HEK293T (cell line): ENCODE measurements at regions not wholly inside any gene's neighbourhood (a gene's known extent, or its start where the extent isn't known, plus 50 kb on each side); places are given as distances from the start of the nearest gene placed in this dataset.
A peak's percentile ranks its signal among the peaks of the same experiment; 100 is the strongest.

Experiments
- CTCF ChIA-PET: fragments of 350-600 bp; formaldehyde crosslinking; extraction: SDS; loops from one replicate; lab custom pipeline; 2021; ENCODE audit warnings: antibody characterized with exemption, inconsistent platforms; lab: Yijun Ruan, JAX
- POLR2A ChIA-PET: fragments of 350-600 bp; formaldehyde crosslinking; extraction: SDS; loops from one replicate; lab custom pipeline; 2020; ENCODE audit warnings: antibody characterized with exemption, inconsistent platforms; lab: Yijun Ruan, JAX
- DNase-seq: peaks from one replicate; pipeline ENCODE4 v3.0.0; 2012; ENCODE audit warnings: mixed read lengths; ENCODE audit errors: extremely low spot score
- ARNT ChIP-seq: fragments of 450-650 bp; IDR thresholded peaks from 2 replicates; pipeline ENCODE4 v1.6.1; 2017; ENCODE audit warnings: mild to moderate bottlenecking
- BHLHE40 ChIP-seq: fragments of 450-650 bp; IDR thresholded peaks from 2 replicates; pipeline ENCODE4 v1.6.1; 2016; ENCODE audit warnings: mild to moderate bottlenecking, moderate library complexity, borderline replicate concordance
- CTBP1 ChIP-seq: fragments of 450-650 bp; IDR thresholded peaks from 2 replicates; pipeline ENCODE4 v1.6.1; 2016; ENCODE audit warnings: borderline replicate concordance
- ELF4 ChIP-seq: fragments of 450-650 bp; IDR thresholded peaks from 2 replicates; pipeline ENCODE4 v1.6.1; 2017; ENCODE audit warnings: antibody characterized with exemption
- FOXA1 ChIP-seq: fragments of 450-650 bp; IDR thresholded peaks from 2 replicates; pipeline ENCODE4 v1.6.1; 2016; ENCODE audit warnings: mild to moderate bottlenecking
- FOXK2 ChIP-seq: fragments of 450-650 bp; IDR thresholded peaks from 2 replicates; pipeline ENCODE4 v1.6.1; 2016; ENCODE audit warnings: mild to moderate bottlenecking
- FOXM1 ChIP-seq: fragments of 450-650 bp; IDR thresholded peaks from 2 replicates; pipeline ENCODE4 v1.6.1; 2017; ENCODE audit warnings: mild to moderate bottlenecking, borderline replicate concordance
- HDGF ChIP-seq: fragments of 450-650 bp; IDR thresholded peaks from 2 replicates; pipeline ENCODE4 v1.6.1; 2017; ENCODE audit warnings: antibody characterized with exemption, borderline replicate concordance
- L3MBTL2 ChIP-seq: fragments of 450-650 bp; conservative IDR thresholded peaks from 2 replicates; pipeline ENCODE4 v1.6.1; 2016; ENCODE audit warnings: mild to moderate bottlenecking
- LEF1 ChIP-seq: fragments of 450-650 bp; IDR thresholded peaks from 2 replicates; pipeline ENCODE4 v1.6.1; 2017; ENCODE audit warnings: mild to moderate bottlenecking, borderline replicate concordance
- NFRKB ChIP-seq: fragments of 450-650 bp; IDR thresholded peaks from 2 replicates; pipeline ENCODE4 v1.6.1; 2016; ENCODE audit warnings: mild to moderate bottlenecking, moderate library complexity
- PKNOX1 ChIP-seq: fragments of 450-650 bp; IDR thresholded peaks from 2 replicates; pipeline ENCODE4 v1.6.1; 2016
- SP1 ChIP-seq: fragments of 450-650 bp; IDR thresholded peaks from 2 replicates; pipeline ENCODE4 v1.6.1; 2017
- SUZ12 ChIP-seq: fragments of 450-650 bp; IDR thresholded peaks from 2 replicates; pipeline ENCODE4 v1.6.1; 2016; ENCODE audit warnings: mild to moderate bottlenecking
- TARDBP ChIP-seq: fragments of 450-650 bp; IDR thresholded peaks from 2 replicates; pipeline ENCODE4 v1.6.1; 2016
- ZNF384 ChIP-seq: fragments of 450-650 bp; IDR thresholded peaks from 2 replicates; pipeline ENCODE4 v1.6.1; 2016

DNA sequence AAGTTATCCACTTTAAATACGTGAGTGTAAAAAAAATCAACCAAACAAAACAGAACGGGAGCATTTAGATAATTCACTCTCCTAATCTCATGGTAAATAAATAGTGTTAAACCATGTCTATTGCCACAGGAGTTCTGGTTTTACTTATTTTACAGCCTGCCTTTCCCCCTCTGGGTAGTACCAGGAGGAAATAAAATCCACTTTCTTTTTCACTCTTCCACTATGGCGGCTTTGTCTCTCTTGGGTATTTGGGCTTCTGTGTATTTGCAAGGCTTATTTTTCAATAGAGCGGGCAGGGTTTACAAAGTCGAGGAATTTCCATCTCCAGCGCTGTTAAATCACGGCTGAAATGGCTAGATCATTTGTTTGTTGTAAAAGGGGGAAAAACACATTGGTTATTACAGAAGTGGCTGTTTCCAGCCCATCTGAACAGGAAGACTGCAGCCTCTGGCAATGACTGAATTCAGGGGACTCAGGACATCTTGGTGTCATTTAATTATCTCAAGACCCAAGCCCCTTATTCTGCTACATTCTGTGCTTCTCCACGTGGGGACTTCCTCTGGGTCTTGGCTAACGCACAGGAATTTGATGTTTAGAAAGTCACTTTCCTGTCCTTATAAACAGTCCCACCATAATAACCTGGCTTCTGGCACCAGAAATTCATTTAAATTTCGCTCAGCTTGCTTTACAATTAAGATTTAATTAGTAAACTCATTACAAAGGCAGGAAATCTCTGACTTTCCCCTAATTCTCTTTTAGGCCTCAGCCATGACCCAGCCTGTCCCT is 323.9 kb downstream of the GATA3 start:
- ChIA-PET POLR2A (no interaction called here), CTCF (no interaction called here)
- no peak for TF ChIP-seq FOXM1
- TF ChIP-seq NFRKB: no peak
- no peak for TF ChIP-seq L3MBTL2
- no peak for TF ChIP-seq SP1
- TF ChIP-seq TARDBP: no peak
- TF ChIP-seq ZNF384: no peak
- TF ChIP-seq CTBP1: no peak
- TF ChIP-seq FOXA1: no peak
- no peak for TF ChIP-seq HDGF
- TF ChIP-seq BHLHE40: no peak
- TF ChIP-seq ELF4: no peak
- DNase-seq: no peak

- no peak for DNase-seq
- ChIA-PET CTCF (no interaction called here), POLR2A (no interaction called here)
- TF ChIP-seq HDGF: no peak
- peak; percentile 14; the same call in 1 of the 2 replicates for TF ChIP-seq PKNOX1
These were observed 325.7 kb downstream of the GATA3 start for GRCh38 chr10:8379906-8380832.

DNA sequence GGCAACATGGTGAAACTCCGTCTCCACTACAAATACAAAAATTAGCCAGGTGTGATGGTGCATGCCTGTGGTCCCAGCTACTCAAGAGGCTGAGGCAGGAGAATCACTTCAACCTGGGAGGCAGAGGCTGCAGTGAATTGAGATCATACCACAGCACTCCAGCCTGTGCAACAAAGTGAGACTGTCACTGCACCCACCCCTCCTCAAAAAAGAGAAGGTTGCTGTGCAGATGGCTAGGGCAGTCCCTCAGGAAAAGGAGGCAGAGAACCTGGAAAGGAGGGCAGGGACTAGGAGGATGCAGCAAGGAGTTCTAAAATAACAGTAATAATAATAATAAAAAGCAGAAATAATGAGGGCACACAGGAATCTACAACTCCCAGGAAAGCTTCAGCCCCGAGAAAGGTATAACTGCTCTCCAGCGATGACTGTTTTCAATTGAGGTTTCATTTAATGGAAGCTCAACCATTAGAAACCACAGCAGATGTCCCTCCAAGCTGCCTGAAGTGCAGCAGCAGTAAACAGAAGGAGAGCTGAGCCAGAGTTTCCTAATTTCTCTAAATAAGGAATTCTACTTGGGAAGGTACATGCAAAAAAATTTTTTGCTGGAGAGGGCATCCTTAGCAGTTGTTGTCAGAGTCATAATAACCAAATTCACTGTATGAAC is 326.5 kb downstream of the GATA3 start:
- DNase-seq: no peak
- ChIA-PET POLR2A (no interaction called here), CTCF (no interaction called here)
- TF ChIP-seq SUZ12 (no peak), FOXA1 (no peak), FOXK2 (no peak), ZNF384 (no peak), TARDBP (no peak), LEF1 (no peak), HDGF (no peak), SP1 (no peak), FOXM1 (no peak), L3MBTL2 (no peak), NFRKB (no peak), CTBP1 (no peak), BHLHE40 (no peak), PKNOX1 (no peak), ELF4 (no peak), ARNT (no peak)

DNA sequence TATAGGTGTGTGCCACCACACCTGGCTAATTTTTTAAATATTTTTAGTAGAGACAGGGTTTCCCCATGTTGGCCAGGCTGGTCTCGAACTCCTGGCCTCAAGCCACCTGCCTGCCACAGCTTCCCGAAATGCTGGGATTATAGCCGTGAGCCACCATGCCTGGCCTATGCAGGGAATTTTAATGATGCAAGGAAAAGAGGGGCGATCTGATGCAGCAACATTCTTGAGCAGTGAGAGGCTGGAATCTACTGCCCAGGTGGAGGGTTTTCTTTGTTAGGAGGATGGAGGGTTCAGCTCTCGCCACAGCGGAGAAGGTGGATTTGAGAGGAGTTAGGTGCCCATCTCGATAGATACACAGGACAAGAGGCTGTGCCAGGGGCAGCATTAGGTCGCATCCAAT is 332.3 kb downstream of the GATA3 start:
- ChIA-PET CTCF (interaction anchor here (0.6 kb wide), 1 partner anchor 871 kb away, joined by 3 read pairs; no protein-coding TSS in a partner anchor), POLR2A (no interaction called here)
- TF ChIP-seq SP1: no peak
- TF ChIP-seq HDGF: no peak
- TF ChIP-seq SUZ12: no peak
- TF ChIP-seq CTBP1: no peak
- no peak for TF ChIP-seq ELF4
- TF ChIP-seq PKNOX1: no peak
- TF ChIP-seq ARNT: no peak

DNA sequence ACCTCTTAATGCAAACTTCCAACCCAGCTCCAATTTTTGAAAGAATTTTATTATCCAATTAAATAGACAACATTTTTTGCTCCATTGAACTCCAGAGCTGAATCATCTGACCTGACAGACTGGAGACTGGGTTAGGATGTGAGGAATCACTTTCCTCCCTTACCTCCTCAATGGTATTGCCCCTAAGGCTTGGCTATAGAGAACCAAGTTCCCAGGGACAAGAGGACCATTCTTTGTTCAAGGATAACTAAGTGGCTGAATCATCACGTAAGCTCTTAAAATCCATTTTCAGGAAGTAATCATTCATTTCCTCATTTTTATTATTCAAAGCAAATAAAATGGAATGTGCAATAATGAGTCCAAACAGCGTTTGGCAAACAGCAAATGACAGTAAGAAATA is 335.1 kb downstream of the GATA3 start:
- DNase-seq: no peak
- ChIA-PET POLR2A (no interaction called here), CTCF (no interaction called here)
- TF ChIP-seq CTBP1 (no peak), L3MBTL2 (no peak), SUZ12 (no peak), SP1 (no peak), FOXA1 (no peak), ZNF384 (no peak)

More for the DNA sequence above, 332.3 kb downstream of the GATA3 start:
- no peak for DNase-seq

DNA sequence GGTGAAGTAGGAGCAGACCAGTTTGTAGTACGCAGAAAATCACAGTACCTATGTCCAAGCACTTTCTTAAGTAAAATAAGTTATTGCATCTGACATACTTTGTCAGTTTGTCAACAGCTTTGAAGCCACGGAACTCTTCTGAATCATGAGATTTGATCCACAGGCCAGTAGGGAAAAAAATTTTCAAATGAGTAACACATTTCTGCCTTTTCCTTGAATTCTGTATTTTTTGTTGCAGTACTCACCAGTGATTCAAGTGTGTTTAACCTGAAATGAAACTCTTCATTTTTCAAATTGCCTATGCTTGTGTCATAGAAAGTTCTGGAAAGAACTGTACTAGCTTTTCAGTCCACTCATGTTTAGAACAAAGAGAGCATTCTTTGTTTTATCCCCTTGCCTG is 337.7 kb downstream of the GATA3 start:
- ChIA-PET POLR2A (no interaction called here), CTCF (no interaction called here)
- DNase-seq: no peak
- TF ChIP-seq LEF1 (no peak), FOXK2 (no peak), L3MBTL2 (no peak), BHLHE40 (no peak), TARDBP (no peak), PKNOX1 (no peak), CTBP1 (no peak), SUZ12 (no peak), SP1 (no peak), FOXM1 (no peak), HDGF (no peak), FOXA1 (no peak), NFRKB (no peak), ZNF384 (no peak), ELF4 (no peak), ARNT (no peak)
